Hepatocyte (in vitro differentiated cells): ENCODE measurements at regions not wholly inside any gene's neighbourhood (a gene's known extent, or its start where the extent isn't known, plus 50 kb on each side); places are given as distances from the start of the nearest gene placed in this dataset.

Source experiments
- DNase-seq: peaks from one replicate; pipeline ENCODE4 v3.0.0-alpha.2; 2016; ENCODE audit warnings: low spot score
- H2AFZ ChIP-seq: fragments of 200-600 bp; sonication (generic); 2 replicates; pipeline ENCODE4 v1.6.0; 2016; ENCODE audit warnings: antibody characterized with exemption, mild to moderate bottlenecking
- H3K27ac ChIP-seq: fragments of 200-600 bp; sonication (generic); 2 replicates; pipeline ENCODE4 v1.5.1; 2016; ENCODE audit warnings: mild to moderate bottlenecking
- H3K27me3 ChIP-seq: fragments of 200-600 bp; sonication (generic); 2 replicates; pipeline ENCODE4 v1.6.1; 2016
- H3K36me3 ChIP-seq: fragments of 200-600 bp; sonication (generic); replicated peaks from 2 replicates; pipeline ENCODE4 v1.5.1; 2016; ENCODE audit warnings: low read depth; ENCODE audit not compliant: insufficient read depth
- H3K4me1 ChIP-seq: fragments of 200-600 bp; sonication (generic); 2 replicates; pipeline ENCODE4 v1.5.1; 2016; ENCODE audit warnings: mild to moderate bottlenecking, moderate library complexity; ENCODE audit not compliant: insufficient read depth
- H3K4me2 ChIP-seq: fragments of 200-600 bp; sonication (generic); 2 replicates; pipeline ENCODE4 v1.6.0; 2016
- H3K4me3 ChIP-seq: fragments of 200-600 bp; sonication (generic); 2 replicates; pipeline ENCODE4 v1.5.1; 2016; ENCODE audit warnings: mild to moderate bottlenecking
- H3K79me2 ChIP-seq: fragments of 200-600 bp; sonication (generic); 2 replicates; pipeline ENCODE4 v1.6.0; 2017; ENCODE audit warnings: mild to moderate bottlenecking
- H3K9me2 ChIP-seq: fragments of 200-600 bp; sonication (generic); replicated peaks from 2 replicates; pipeline ENCODE4 v1.6.0; 2017; ENCODE audit warnings: mild to moderate bottlenecking; ENCODE audit not compliant: insufficient read depth
- H3K9me3 ChIP-seq: fragments of 200-600 bp; sonication (generic); 2 replicates; pipeline ENCODE4 v1.5.1; 2016; ENCODE audit warnings: low read depth, mild to moderate bottlenecking
- H4K20me1 ChIP-seq: fragments of 200-600 bp; sonication (generic); 2 replicates; pipeline ENCODE4 v1.6.0; 2016; ENCODE audit warnings: mild to moderate bottlenecking; ENCODE audit not compliant: insufficient read depth, poor library complexity, severe bottlenecking
- EZH2 ChIP-seq: fragments of 200-600 bp; sonication (generic); IDR thresholded peaks from 2 replicates; pipeline ENCODE4 v1.6.1; 2016; ENCODE audit warnings: antibody characterized with exemption, mild to moderate bottlenecking, borderline replicate concordance
- EZH2phosphoT487 ChIP-seq: fragments of 200-600 bp; sonication (generic); IDR thresholded peaks from one replicate; pipeline ENCODE4 v1.6.1; 2018; ENCODE audit warnings: antibody characterized with exemption, mild to moderate bottlenecking, low read depth, moderate library complexity; ENCODE audit not compliant: unreplicated experiment, severe bottlenecking
- WGBS: methylation state at CpG from one replicate; pipeline ENCODE4 v1.1.6; 2016; ENCODE audit warnings: low lambda C conversion rate; ENCODE audit errors: missing lambda C conversion rate; 5-methylcytosine and 5-hydroxymethylcytosine counted together
- TF ChIP-seq, protein P1 (sequence below): fragments of 200-600 bp; sonication (generic); IDR thresholded peaks from 2 replicates; pipeline ENCODE4 v1.5.1; 2016; ENCODE audit warnings: antibody characterized with exemption, mild to moderate bottlenecking; ENCODE audit not compliant: poor library complexity

GRCh38 chr19:29323021-29323430, 110.1 kb upstream of the UQCRFS1 start:
- no peak for DNase-seq
- Histone ChIP-seq H3K4me2 (no peak overlapping the region), H4K20me1 (no peaks in the 10 kb centered on the region), H3K9me3 (no peaks in the 10 kb centered on the region), H2AFZ (no peak overlapping the region), H3K27me3 (no peaks in the 10 kb centered on the region), H3K9me2 (no peaks in the 10 kb centered on the region), H3K27ac (no peak overlapping the region), H3K4me3 (no peak overlapping the region), H3K79me2 (no peaks in the 10 kb centered on the region), H3K36me3 (no peaks in the 10 kb centered on the region), H3K4me1 (no peaks in the 10 kb centered on the region)
- no peak for TF ChIP-seq EZH2phosphoT487
- no peak for TF ChIP-seq EZH2
- TF ChIP-seq, protein P1, sequence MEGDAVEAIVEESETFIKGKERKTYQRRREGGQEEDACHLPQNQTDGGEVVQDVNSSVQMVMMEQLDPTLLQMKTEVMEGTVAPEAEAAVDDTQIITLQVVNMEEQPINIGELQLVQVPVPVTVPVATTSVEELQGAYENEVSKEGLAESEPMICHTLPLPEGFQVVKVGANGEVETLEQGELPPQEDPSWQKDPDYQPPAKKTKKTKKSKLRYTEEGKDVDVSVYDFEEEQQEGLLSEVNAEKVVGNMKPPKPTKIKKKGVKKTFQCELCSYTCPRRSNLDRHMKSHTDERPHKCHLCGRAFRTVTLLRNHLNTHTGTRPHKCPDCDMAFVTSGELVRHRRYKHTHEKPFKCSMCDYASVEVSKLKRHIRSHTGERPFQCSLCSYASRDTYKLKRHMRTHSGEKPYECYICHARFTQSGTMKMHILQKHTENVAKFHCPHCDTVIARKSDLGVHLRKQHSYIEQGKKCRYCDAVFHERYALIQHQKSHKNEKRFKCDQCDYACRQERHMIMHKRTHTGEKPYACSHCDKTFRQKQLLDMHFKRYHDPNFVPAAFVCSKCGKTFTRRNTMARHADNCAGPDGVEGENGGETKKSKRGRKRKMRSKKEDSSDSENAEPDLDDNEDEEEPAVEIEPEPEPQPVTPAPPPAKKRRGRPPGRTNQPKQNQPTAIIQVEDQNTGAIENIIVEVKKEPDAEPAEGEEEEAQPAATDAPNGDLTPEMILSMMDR, result no peak
- WGBS, result 81% methylated on average over 9 of the region's 9 CpGs

DNA sequence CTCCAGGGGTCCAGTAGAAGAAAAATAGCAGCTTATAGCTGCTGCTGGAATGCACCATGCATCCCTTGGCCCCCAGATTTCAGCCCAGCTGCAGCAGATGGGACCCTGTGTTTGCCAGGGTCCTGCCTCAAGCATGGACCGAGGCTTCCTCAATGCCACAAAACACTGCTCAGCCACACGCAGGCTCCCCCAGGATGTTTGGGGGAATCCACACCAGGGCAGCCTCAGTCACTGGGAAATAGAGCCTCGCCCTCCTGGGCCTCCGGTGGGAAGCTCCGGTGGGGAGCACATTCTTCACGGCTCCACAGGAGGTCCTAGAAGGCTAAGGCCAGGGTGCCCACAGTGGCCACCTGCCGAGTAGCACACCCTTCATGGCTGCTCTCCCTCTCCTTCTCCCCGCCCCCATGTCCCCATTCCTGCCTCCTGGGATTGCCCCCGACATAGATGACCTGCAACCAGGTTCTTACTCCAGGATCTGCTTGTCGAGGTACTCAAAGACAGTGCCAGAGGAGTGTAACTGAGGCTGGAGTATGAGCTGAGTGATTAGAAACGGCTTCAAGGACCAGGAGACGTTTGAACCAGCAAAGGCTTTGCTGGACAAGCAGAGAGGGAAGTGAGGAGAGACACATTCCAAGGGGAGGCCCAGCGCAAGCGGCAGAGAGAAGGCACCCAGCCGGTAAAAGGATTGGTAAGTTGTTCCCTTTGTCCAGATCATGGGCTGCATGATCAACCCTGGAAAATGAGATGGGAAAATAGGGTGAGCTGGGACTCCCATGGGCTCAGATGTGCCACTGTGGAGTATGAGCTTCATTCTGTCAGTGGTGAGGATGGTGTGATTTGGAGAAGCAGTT, 110.7 kb upstream of the UQCRFS1 start:
- no peak overlapping the region for H3K27ac ChIP-seq
- H3K9me2 ChIP-seq, result no peaks in the 10 kb centered on the region
- no peaks in the 10 kb centered on the region for H3K9me3 ChIP-seq
- TF ChIP-seq EZH2, result no peak
- H2AFZ ChIP-seq, result no peak overlapping the region
- H3K27me3 ChIP-seq, result no peaks in the 10 kb centered on the region
- no peak overlapping the region for H3K4me3 ChIP-seq
- no peaks in the 10 kb centered on the region for H4K20me1 ChIP-seq
- H3K4me2 ChIP-seq, result no peak overlapping the region
- no peaks in the 10 kb centered on the region for H3K79me2 ChIP-seq
- DNase-seq, result no peak
- 86% methylated on average over 13 of the region's 15 CpGs for WGBS
- no peaks in the 10 kb centered on the region for H3K4me1 ChIP-seq
- H3K36me3 ChIP-seq, result no peaks in the 10 kb centered on the region

DNA sequence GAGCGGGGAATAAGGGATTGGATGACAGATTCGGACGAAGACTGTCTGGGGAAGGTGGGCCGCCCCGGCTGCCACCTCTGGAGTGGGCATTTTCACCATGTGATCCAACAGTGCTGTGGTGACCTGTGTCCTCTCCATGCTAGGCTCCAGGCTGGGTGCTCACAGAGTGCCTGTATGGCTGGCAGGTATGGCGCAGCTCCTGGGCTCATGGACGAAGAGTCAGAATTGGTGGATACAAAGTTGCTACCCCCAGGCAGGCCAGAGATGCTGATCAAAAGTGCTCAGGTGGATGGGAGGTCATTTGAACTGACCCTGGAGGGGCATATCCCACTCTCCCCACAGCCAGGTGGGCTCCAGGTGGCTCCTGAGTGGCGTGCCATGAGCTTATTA, 111.3 kb upstream of the UQCRFS1 start:
- 84% methylated on average over 8 of the region's 8 CpGs for WGBS
- no peak for DNase-seq
- Histone ChIP-seq H3K9me2 (no peaks in the 10 kb centered on the region), H3K9me3 (no peaks in the 10 kb centered on the region), H3K4me2 (no peak overlapping the region), H3K27me3 (no peaks in the 10 kb centered on the region), H3K4me1 (no peaks in the 10 kb centered on the region), H3K36me3 (no peaks in the 10 kb centered on the region), H4K20me1 (no peaks in the 10 kb centered on the region), H3K4me3 (no peak overlapping the region), H3K27ac (no peak overlapping the region), H2AFZ (no peak overlapping the region), H3K79me2 (no peaks in the 10 kb centered on the region)
- TF ChIP-seq EZH2phosphoT487, result no peak
- TF ChIP-seq, protein P1, result no peak
- no peak for TF ChIP-seq EZH2

- Histone ChIP-seq H3K9me3 (no peaks in the 10 kb centered on the region), H3K27me3 (no peaks in the 10 kb centered on the region), H3K9me2 (no peaks in the 10 kb centered on the region), H3K4me1 (no peaks in the 10 kb centered on the region), H3K4me2 (no peak overlapping the region), H3K79me2 (no peaks in the 10 kb centered on the region), H4K20me1 (no peaks in the 10 kb centered on the region), H3K4me3 (no peak overlapping the region), H3K27ac (no peak overlapping the region), H2AFZ (no peak overlapping the region), H3K36me3 (no peaks in the 10 kb centered on the region)
- 86% methylated on average over 6 of the region's 6 CpGs for WGBS
- DNase-seq, result no peak
- TF ChIP-seq EZH2phosphoT487, result no peak
- TF ChIP-seq, protein P1, result no peak
- TF ChIP-seq EZH2, result no peak
Observed at GRCh38 chr19:29324717-29325116, 111.8 kb upstream of the UQCRFS1 start.
